ENCODE measurements at regions not wholly inside any gene's neighbourhood (a gene's known extent, or its start where the extent isn't known, plus 50 kb on each side); places are given as distances from the start of the nearest gene placed in this dataset.

DNA sequence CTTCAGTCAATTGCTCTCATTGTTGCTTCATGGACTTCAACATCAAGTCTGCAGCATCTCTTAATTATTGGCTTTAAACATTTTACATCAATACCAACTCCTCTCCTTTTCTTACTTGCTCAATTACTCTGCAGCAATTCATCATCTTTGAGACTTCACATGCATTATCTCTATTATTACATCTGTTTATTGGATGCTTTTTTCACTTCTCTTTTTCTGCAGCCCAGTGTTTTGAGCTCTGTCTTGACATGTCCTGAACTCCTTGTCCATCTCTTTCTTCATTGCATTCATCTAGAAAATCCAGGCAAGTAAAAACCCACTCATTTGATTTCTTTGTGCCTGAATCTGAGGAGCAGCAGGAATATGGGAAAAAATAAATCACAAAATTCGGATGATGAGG lies 647.9 kb downstream of the PLCL1 start:
- Histone ChIP-seq H4K20me1 (replicated peaks; ENCODE audit: control insufficient read depth, extremely low read depth, insufficient read depth, low read length) (no peaks in the 10 kb centered on the region), H3K4me3 (replicated peaks in 1 of 3; ENCODE audit: insufficient read depth in 1 of 3, low read depth in 1 of 3, low read length in 3 of 3) (no peak overlapping the region), H2AFZ (ENCODE audit: low read depth, low read length) (no peak overlapping the region), H3K9me3 (replicated peaks; ENCODE audit: control insufficient read depth, insufficient read depth, low read length) (no peaks in the 10 kb centered on the region), H3K9ac (replicated peaks; ENCODE audit: extremely low read depth, insufficient read depth, low read length) (no peak overlapping the region), H3K27me3 (ENCODE audit: control insufficient read depth in 2 of 2, insufficient read depth in 2 of 2, low read length in 2 of 2) (no peaks in the 10 kb centered on the region), H3K79me2 (ENCODE audit: control insufficient read depth, insufficient read depth, low read length) (no peaks in the 10 kb centered on the region), H3K4me1 (ENCODE audit: control insufficient read depth, extremely low read depth, insufficient read depth, low read length) (no peaks in the 10 kb centered on the region), H3K36me3 (ENCODE audit: control insufficient read depth in 2 of 2, extremely low read depth in 1 of 2, insufficient read depth in 2 of 2, low read length in 2 of 2) (no peaks in the 10 kb centered on the region), H3K9me1 (replicated peaks; ENCODE audit: control insufficient read depth, extremely low read depth, insufficient read depth, low read length) (no peaks in the 10 kb centered on the region), H3K4me2 (ENCODE audit: insufficient read depth, low read length) (no peak overlapping the region), H3K27ac (ENCODE audit: insufficient read depth, low read depth, low read length) (no peak overlapping the region)
- FAIRE-seq: no peak
- intact Hi-C loops (cut with micrococcal nuclease): no loop called here
- dilution Hi-C loops (cut with MboI; ENCODE audit: extremely low pct_ligation_motif_present, low sequenced_read_pairs): no loop called here
- POLR2A ChIA-PET: no interaction called here
- no peak for DNase-seq (ENCODE audit: low read depth, low spot score)
- CTCF ChIA-PET: no interaction called here
- BruUV-seq (replicated peaks): no TSS peak
- TF ChIP-seq JUN (IDR thresholded peaks at IDR 0.05; ENCODE audit: borderline replicate concordance, insufficient read depth, insufficient read length, low read depth) (no peak), FOS (IDR thresholded peaks at IDR 0.05; ENCODE audit: borderline replicate concordance, insufficient read depth, low read length) (no peak), POLR2A (IDR thresholded peaks at IDR 0.05; ENCODE audit: low read depth, low read length) (no peak), POLR2AphosphoS5 (IDR thresholded peaks at IDR 0.05; ENCODE audit: insufficient read depth, low read depth, low read length) (no peak), MYC (IDR thresholded peaks at IDR 0.05; ENCODE audit: low read depth, low read length) (no peak), EZH2 (IDR thresholded peaks at IDR 0.05; ENCODE audit: borderline replicate concordance, low read depth, low read length, severe bottlenecking) (no peak), GATA2 (IDR thresholded peaks at IDR 0.05; ENCODE audit: insufficient read depth, insufficient read length, low read depth, low read length) (no peak)
- TF ChIP-seq, protein P1, sequence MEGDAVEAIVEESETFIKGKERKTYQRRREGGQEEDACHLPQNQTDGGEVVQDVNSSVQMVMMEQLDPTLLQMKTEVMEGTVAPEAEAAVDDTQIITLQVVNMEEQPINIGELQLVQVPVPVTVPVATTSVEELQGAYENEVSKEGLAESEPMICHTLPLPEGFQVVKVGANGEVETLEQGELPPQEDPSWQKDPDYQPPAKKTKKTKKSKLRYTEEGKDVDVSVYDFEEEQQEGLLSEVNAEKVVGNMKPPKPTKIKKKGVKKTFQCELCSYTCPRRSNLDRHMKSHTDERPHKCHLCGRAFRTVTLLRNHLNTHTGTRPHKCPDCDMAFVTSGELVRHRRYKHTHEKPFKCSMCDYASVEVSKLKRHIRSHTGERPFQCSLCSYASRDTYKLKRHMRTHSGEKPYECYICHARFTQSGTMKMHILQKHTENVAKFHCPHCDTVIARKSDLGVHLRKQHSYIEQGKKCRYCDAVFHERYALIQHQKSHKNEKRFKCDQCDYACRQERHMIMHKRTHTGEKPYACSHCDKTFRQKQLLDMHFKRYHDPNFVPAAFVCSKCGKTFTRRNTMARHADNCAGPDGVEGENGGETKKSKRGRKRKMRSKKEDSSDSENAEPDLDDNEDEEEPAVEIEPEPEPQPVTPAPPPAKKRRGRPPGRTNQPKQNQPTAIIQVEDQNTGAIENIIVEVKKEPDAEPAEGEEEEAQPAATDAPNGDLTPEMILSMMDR (IDR thresholded peaks at IDR 0.05; ENCODE audit: extremely low read depth in 1 of 2, insufficient read depth in 1 of 2, low read depth in 1 of 2, low read length in 2 of 2): no peak
- TF ChIP-seq, protein P2, sequence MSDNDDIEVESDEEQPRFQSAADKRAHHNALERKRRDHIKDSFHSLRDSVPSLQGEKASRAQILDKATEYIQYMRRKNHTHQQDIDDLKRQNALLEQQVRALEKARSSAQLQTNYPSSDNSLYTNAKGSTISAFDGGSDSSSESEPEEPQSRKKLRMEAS (IDR thresholded peaks at IDR 0.05; ENCODE audit: insufficient read depth, insufficient read length): no peak
